ENCODE measurements at regions not wholly inside any gene's neighbourhood (a gene's known extent, or its start where the extent isn't known, plus 50 kb on each side); places are given as distances from the start of the nearest gene placed in this dataset.

GRCh38 chr6:120620900-120621299, 713.4 kb downstream of the TBC1D32 start:
- TF ChIP-seq CTCF (IDR thresholded peaks at IDR 0.05) (no peak), POLR2A (IDR thresholded peaks at IDR 0.05) (no peak)

Measured in uterus (tissue), 2 donors.